ENCODE measurements at regions not wholly inside any gene's neighbourhood (a gene's known extent, or its start where the extent isn't known, plus 50 kb on each side); places are given as distances from the start of the nearest gene placed in this dataset.
A peak's percentile ranks its signal among the peaks of the same experiment; 100 is the strongest.
"Not testable (repeated sequence)": the region's sequence is repeated elsewhere in the genome, so short reads cannot be mapped to it uniquely, and the experiment has no call there.

- DNase-seq (ENCODE audit: low read depth in 2 of 3, low spot score in 1 of 3), result no peak
Measured at GRCh38 chr3:33919312-33920120, 121.1 kb downstream of the PDCD6IP start.

GRCh38 chr3:33920511-33920910 lies 122.1 kb downstream of the PDCD6IP start:
- no peak for DNase-seq (ENCODE audit: low read depth in 2 of 3, low spot score in 1 of 3)

- no peak for DNase-seq (ENCODE audit: low read depth in 2 of 3, low spot score in 1 of 3)
Measured at GRCh38 chr3:33921608-33922007, 123.2 kb downstream of the PDCD6IP start.

GRCh38 chr3:33926998-33927605 lies 128.7 kb downstream of the PDCD6IP start:
- DNase-seq (ENCODE audit: low read depth in 2 of 3, low spot score in 1 of 3), result no peak

GRCh38 chr3:33929813-33930212 lies 131.4 kb downstream of the PDCD6IP start:
- no peak for DNase-seq (ENCODE audit: low read depth in 2 of 3, low spot score in 1 of 3)

- DNase-seq (ENCODE audit: low read depth in 2 of 3, low spot score in 1 of 3), result no peak
Measured at GRCh38 chr3:33931512-33931911, 133.1 kb downstream of the PDCD6IP start.

- DNase-seq (ENCODE audit: low read depth in 2 of 3, low spot score in 1 of 3), result no peak
Measured at GRCh38 chr3:33932010-33932764, 133.8 kb downstream of the PDCD6IP start.

- no peak for DNase-seq (ENCODE audit: low read depth in 2 of 3, low spot score in 1 of 3)
Measured at GRCh38 chr3:33936171-33936920, 137.9 kb downstream of the PDCD6IP start.

- DNase-seq (ENCODE audit: low read depth in 2 of 3, low spot score in 1 of 3), result no peak
Measured at GRCh38 chr3:33936921-33937525, 138.6 kb downstream of the PDCD6IP start.

- no peak for DNase-seq (ENCODE audit: low read depth in 2 of 3, low spot score in 1 of 3)
Measured at GRCh38 chr3:33937628-33938027, 139.2 kb downstream of the PDCD6IP start.

- DNase-seq (ENCODE audit: low read depth in 2 of 3, low spot score in 1 of 3), result peak in 2 of 3 donors; percentile 5 to 8
Measured at GRCh38 chr3:33940149-33940548, 141.7 kb downstream of the PDCD6IP start.

GRCh38 chr3:33940736-33941135 lies 142.3 kb downstream of the PDCD6IP start:
- DNase-seq (ENCODE audit: low read depth in 2 of 3, low spot score in 1 of 3), result no peak

- no peak for DNase-seq (ENCODE audit: low read depth in 2 of 3, low spot score in 1 of 3)
Measured at GRCh38 chr3:33941804-33942203, 143.4 kb downstream of the PDCD6IP start.

GRCh38 chr3:33942483-33943150 lies 144.2 kb downstream of the PDCD6IP start:
- DNase-seq (ENCODE audit: low read depth in 2 of 3, low spot score in 1 of 3), result no peak

GRCh38 chr3:33943277-33943676 lies 144.8 kb downstream of the PDCD6IP start:
- DNase-seq (ENCODE audit: low read depth in 2 of 3, low spot score in 1 of 3), result no peak

GRCh38 chr3:33946612-33947011 lies 148.2 kb downstream of the PDCD6IP start:
- DNase-seq (ENCODE audit: low read depth in 2 of 3, low spot score in 1 of 3), result not testable (repeated sequence)

- no peak for DNase-seq (ENCODE audit: low read depth in 2 of 3, low spot score in 1 of 3)
Measured at GRCh38 chr3:33947272-33948195, 149.1 kb downstream of the PDCD6IP start.

GRCh38 chr3:33949074-33949473 lies 150.6 kb downstream of the PDCD6IP start:
- DNase-seq (ENCODE audit: low read depth in 2 of 3, low spot score in 1 of 3), result no peak

- DNase-seq (ENCODE audit: low read depth in 2 of 3, low spot score in 1 of 3), result no peak
Measured at GRCh38 chr3:33954956-33955355, 156.5 kb downstream of the PDCD6IP start.

Data from stimulated activated CD4-positive, alpha-beta T cell treated with anti-CD3 and anti-CD28 coated beads, Interleukin-12 subunit alpha, Interleukin-12 subunit beta, amount 100 ng/mL, for 48 hours (primary cell).